GM21737 (cell line): ENCODE measurements at regions not wholly inside any gene's neighbourhood (a gene's known extent, or its start where the extent isn't known, plus 50 kb on each side); places are given as distances from the start of the nearest gene placed in this dataset.
"Not testable (repeated sequence)": the region's sequence is repeated elsewhere in the genome, so short reads cannot be mapped to it uniquely, and the experiment has no call there.

Experiments
- ATAC-seq: cut with Tn5 transposase; IDR thresholded peaks from one replicate; pipeline ENCODE4 v1.9.1; 2021; ENCODE audit warnings: mild to moderate bottlenecking, moderate library complexity; ENCODE audit not compliant: unreplicated experiment

DNA sequence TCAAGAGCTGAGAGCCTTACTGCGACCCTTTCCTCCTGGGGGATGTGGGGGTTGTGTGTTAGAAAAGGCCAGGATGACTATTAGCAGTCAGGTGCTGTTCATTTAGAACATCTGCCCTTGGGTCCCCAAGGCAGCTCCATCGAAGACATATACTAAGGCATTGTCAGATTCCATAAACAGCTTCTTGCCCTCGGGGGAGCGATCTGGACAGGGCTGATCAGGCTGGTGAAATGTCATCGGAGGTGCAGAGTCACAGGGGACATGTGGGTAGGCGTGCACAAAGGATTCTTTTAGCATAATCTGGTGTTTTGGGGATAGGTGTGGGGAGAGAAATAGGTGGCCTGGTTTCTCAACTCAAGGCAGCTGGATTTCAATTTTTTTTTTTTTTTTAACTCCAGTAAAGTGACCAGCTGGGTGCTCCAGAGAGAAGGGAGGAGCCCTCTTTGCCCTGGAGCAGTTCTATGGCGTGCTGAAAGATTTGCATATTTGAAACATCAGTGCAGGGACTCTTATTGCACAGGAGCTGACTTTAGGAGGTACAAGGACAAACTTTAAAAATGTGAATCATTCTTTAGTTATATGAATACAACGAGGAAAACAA is 160.1 kb downstream of the SUDS3 start:
- no peak for ATAC-seq

DNA sequence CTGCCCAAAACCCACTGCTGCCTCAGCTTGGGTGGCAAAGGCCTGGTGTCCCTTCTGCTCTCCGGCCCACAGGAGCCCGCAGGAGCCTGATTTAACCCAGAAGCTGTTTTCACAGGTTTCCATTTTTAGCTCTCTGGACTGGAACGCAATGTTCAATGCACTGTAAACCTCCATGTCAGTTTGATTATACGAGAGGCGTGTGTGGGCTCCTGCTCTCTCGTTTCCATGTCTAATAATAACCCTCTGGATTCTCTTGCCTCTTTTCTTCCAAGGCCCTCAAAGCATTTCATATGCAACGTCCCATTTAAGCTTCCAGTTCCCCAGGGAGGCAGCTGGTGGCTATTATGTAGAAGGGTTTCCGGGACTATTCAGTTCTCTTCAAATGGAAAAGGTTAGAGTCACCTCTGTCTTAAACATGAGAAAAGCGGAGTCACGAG is 161.1 kb downstream of the SUDS3 start:
- no peak for ATAC-seq

DNA sequence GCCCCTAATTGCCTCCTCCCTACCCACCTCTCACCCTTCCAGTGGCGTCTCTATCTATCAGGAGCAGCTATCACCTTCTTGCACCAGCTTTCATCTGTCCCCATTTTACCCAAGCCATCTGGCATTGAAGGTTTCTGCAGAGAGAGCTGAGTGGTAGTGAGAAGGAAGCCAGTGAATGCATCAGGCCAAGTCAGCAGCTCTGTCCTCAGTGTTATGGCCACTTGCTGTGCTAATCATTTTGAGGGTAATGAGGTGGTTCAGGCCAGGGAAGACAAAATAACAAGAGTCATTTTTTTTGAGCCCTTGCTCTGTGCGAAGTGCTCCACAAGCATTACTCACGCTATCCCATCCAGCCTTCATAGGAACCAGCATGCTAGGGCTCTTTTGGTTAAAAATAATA is 164.7 kb downstream of the SUDS3 start:
- ATAC-seq, result no peak

DNA sequence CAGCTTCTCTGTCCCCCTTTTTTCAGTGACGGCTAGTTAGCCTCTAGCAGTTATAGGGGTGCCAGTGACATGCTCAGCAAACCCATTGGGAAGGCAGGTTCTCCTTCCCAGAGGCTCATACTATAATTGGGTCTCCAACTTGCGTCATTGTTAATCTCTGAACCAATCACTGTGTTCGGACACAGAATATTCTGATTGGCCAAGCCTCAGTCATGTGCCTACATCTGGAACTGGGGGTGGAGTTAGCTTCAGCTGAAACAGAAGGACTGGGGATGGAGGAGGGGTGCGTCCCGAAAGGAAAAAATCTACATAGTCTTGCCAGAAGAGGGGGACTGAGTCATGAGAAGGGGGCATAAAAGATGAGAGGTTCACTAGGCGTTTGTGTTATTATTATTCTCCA is 165.6 kb downstream of the SUDS3 start:
- no peak for ATAC-seq

DNA sequence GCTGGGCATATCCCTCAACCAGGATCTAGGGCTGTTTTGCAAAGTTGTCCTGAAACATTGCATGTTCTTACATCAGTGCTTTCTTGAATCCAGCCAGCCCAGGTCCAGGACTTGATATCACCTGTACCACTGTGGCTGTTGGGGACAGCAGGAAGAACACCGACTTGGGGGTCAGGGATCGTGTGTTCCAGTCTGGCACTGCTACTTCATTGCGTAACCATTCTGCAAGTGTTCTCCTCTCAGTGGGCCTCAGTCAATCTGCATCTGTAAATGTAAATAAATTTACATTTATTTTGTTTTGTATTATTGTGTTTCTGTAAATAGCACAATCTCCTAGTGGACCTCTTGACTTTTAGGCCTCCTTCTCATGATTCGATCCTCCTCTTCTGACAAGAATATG is 167.3 kb downstream of the SUDS3 start:
- ATAC-seq, result no peak

DNA sequence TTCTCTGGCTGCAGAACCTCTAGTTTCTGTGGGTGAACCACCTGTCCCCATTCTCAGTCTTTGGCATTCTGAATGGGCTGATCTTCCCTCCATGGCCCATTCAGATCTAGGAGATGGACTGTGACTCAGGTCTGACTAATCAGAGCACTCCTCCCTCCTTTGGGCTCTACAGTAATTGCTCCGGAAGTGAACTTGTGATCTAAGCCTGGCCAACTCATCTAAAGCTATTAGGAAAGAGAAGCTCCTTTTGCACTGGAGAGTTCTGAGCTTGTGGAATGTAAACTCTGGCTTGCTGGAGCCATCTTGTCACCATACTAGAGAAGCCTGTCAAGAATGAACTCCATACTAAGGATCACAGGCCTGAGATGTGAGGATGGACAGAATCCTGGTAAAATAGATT is 168.2 kb downstream of the SUDS3 start:
- ATAC-seq, result no peak

DNA sequence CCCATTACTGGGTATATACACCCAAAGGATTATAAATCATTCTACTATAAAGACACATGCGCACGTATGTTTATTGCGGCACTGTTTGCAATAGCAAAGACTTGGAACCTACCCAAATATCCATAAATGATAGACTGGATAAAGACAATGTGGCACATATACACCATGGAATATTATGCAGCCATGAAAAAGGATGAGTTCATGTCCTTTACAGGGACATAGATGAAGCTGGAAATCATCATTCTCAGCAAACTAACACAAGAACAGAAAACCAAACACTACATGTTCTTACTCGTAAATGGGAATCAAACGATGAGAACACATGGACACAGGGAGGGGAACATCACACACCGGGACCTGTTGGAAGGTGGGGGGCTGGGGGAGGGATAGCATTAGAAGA is 171.3 kb downstream of the SUDS3 start:
- not testable (repeated sequence) for ATAC-seq

DNA sequence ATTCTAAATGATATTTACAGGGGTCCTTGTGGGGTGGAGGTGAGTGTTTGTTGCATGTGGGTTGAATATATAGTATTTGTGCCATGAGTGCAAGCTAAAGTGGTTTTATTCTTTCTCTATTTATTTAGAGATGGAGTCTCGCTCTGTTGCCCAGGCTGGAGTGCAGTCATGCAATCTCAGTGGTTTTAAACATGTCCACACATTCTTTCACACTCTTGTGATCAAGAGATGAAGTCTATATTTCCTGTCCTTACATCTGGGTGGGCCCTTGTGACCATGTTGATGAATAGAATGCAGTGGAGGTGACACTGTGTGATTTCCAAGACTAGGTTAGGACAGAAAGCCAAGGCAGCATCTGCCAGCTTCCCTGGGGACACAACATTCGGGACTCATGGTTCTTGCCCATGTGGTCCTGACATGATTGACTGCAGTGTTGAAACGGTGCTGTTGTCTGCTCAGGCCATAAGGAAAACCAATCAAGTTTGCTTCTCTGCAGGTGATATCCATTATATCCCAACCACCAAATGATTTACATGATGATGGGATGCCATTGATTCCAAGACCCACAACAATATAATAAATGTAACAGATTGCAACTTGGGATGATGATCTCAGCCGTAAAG is 172.6 kb downstream of the SUDS3 start:
- no peak for ATAC-seq

DNA sequence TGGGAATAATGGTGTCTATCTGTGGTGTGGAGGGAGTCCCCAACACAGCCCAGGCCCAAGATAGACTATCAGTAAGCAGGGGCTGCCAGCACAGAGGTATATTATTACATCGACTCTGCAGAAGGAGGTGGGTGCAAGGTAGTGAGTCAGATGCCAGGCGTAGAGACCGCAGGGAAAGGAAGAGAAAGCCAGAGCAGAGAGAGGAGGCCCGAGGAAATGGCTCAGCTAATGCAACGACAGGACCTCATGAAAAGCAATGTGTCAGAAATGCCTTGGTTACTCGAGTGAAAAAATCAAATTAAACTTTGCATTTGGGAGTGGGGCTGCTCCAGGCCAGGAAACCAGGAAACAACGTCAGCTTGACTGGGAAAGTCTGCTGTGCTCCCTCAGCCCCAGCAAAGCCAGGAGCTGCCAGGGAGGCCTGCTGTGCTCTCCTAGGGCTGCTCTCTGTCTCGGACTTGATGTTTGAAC is 173.2 kb downstream of the SUDS3 start:
- ATAC-seq, result no peak

DNA sequence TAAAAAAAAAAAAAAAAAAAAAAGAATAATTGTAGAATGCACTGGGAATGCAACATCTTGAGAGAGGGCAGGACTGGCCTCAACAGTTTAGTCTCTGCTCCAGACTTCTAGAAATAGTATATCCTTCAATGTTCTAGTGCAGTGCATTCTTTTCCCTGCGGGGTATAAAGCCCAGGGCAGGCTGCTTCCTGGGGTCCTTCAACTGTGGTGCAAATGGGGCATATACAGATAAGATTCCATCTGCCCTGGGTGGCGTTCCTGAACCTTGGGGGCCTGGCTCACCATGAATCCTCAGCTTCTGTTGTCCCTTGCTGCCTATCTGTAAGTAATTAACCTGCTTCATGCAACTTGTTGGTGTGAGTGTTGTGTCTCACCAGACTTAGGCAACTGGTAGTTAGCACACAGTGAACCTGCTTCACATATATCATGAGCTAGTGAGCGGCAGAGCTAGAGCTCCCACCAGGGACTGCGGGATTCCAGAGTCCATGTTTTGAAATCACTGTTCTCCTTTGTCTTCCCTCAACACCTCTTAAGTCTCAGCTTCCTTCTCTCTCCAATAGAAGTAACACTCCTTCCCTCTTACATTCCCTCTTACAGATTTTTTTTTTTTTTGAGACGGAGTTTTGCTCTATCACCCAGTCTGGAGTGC is 177.6 kb downstream of the SUDS3 start:
- ATAC-seq, result no peak

DNA sequence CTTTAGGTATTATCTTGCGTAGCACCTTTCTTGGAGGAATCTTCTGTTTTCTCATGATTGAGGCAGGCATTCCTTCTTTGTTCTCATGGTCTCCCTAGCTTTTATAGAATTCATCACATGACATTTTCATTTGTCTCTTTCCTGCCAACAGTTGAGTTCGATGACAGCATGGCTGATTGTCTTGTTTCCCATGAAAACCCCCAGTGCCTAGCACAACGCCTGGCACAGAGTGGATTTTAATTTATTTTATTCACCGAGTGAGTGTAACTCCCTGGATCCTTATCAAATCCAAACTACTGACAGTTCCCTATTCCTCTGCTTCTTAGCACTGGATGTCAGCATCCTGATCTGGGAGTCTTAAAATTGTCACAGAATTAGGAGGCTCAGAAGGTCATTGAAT is 182.6 kb downstream of the SUDS3 start:
- ATAC-seq, result no peak

DNA sequence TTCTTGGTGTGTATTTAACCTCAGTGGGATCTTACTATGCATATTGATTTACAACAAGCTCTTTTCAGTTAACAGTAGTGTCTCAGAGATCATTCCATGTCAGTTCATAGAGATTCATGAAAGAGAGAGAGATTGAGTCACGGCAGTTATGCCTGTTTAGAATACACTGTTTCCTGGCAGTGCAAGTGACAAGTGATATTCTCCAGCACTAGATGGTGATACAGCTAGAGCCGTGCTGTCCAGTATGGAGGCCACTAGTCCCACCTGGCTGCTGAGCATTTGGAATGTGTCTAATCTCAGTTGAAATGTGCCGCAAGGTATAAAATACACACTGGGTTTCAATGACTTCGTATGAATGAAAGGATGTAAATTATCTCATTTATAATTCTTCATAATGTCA is 184.4 kb downstream of the SUDS3 start:
- no peak for ATAC-seq

DNA sequence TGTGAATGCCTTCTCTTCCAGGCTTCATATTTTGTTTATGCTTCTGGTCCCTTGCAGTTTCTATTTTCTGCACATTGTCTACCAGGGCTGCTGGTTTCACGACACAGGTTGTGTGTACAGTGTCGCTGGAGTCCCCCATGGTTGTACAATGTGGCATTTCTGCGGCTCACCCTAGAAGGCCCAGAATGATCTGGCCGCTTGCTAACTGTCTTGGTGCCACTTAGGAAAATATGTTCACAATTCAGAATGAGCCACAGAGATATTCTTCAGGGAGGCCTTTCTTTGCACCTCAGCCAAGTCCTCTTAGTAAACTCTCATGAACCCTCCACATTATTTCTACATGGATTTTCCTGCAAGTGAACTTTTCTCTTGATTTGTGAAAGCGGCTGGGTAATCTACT is 195.4 kb downstream of the SUDS3 start:
- ATAC-seq, result no peak

DNA sequence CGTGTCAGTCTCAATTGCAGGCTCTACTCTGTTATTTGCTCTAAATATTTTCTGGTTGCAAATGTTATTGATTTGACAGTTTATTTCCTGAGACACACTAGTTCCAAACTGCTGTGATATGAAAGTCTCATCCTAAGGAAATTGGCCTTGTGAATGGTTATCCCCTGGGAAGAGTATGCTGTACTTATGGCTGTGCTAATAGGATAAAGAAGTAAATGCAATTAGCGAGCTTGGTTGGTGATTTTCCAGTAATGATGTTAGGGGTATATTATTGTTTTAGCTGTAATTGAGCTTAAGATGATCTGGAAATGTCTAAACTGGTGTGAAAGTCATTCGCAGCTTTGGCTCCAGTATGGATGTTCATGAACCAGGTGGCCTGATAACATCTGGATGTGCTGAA is 197.9 kb downstream of the SUDS3 start:
- ATAC-seq, result no peak

DNA sequence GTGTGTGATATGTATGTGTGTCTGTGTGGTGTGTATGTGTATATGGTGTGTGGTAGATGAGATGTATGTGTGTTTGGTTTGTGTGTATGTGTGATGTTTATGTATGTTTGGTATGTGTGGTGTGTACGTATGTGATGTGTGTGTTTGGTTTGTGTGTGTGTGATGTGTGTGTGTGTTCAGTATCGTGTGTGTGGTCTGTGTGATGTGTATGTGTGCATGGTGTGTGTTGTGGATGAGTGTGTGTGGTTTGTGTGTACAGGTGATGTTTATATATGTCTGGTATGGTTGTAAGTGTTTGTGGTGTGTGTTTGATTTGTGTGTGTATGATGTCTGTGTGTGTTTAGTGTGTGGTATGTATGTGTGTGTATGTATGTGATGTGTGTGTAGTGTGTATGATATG is 199.4 kb downstream of the SUDS3 start:
- ATAC-seq, result no peak

DNA sequence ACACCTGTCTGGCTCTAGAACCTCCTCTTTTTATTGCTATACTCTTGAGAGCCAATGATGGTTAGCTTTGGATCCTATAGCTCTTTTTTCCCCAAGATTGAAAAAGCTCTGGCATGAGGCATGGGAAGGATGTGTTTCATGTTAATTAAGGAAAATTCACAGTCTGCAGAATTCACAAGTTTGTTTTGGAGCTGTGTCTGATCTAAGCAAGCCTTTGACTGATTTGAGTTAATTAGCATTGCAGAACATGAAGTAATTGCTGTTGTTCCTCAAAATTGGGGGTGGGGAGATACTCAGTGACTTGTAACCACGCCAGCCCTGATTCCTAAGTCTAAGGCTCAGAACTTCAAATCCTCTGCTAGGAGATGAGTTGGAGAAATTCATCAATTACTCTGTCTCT is 205.0 kb downstream of the SUDS3 start:
- no peak for ATAC-seq

DNA sequence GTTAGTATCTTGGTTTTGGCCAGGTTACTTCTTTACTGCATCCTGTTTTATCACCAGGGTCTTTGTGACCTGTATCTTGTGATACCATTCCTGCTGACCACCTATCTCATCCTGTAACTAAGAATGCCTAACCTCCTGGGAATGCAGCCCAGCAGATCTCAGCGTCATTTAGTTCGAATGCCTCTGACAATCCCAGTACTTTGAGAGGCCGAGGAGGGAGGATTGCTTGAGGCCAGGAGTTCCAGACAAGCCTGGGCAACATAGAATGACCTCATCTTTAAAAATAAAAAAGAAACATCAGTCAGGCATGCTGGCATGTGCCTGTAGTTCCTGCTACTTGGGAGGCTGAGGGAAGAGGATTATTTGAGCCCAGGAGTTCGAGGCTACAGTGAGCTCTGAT is 206.5 kb downstream of the SUDS3 start:
- ATAC-seq, result no peak

DNA sequence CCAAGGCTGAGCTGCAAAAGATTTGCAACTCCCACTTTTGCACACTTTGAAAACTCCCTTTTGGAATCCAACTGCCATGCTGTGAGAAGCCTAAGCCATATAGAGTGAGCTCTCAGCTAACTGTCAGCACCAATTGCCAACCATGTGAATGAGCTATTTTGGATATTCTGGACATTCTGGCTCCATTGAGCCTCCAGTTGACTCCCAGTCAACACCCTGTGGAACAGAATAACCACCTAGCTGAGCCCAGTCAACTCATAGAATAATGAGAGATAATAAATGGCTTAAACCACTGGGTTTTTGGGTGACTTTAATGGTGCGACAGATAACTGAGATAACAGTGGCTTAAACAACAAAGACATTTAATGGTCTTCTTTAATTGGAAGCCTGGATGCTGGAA is 210.1 kb downstream of the SUDS3 start:
- ATAC-seq, result no peak

DNA sequence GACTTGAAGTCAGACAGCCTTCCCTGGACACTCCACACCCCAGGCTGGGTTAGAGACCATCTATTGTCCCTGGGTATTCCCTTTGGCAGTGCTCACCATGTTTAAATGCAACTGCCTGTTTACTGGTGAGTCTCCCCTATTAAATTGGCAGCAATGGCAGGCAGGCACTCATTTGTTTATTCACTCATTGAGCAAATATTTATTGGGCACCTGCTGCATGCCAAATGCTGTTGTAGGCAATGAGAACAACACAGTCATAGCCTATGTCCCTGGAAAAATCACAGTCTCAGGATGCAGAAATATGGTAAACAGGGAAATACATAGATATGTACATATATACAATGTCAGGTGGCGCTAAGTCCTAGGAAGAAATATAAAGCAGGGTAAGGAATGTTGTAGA is 212.8 kb downstream of the SUDS3 start:
- no peak for ATAC-seq

DNA sequence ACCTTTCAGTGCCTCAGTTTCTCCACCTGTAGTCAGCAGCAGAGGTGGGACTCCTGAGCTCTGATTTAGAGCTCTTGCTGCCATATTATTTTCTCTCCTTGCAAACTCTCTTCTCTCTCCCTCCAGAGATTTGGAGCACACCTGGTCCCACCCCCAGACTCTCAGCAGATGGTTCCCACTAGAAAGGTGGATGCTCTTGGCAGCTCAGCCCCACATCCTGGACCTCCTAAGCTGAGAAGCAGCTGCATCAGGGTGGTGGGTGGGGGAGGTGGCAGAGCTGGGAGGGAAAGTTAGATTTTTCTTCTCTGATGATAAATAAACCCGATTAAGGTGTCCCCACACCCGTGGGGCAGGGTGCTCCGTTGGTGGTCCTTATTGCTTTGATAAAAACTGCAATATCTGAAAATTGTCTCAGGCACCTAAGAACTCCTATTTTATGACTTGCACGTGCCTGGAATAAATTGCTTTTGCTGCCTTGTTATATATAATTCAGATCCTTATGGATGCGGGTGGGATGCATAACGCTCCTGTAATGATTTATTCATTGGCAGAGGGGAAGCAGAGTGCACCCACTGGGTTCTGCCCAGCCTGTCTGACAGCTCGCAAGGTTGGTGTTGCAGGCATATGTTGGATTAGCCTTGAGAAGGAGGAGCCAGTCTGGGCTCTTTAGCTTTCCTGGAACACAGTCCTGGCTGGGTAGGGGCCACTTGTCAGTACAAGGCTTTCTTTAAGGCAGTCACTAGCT is 214.2 kb downstream of the SUDS3 start:
- ATAC-seq, result no peak

DNA sequence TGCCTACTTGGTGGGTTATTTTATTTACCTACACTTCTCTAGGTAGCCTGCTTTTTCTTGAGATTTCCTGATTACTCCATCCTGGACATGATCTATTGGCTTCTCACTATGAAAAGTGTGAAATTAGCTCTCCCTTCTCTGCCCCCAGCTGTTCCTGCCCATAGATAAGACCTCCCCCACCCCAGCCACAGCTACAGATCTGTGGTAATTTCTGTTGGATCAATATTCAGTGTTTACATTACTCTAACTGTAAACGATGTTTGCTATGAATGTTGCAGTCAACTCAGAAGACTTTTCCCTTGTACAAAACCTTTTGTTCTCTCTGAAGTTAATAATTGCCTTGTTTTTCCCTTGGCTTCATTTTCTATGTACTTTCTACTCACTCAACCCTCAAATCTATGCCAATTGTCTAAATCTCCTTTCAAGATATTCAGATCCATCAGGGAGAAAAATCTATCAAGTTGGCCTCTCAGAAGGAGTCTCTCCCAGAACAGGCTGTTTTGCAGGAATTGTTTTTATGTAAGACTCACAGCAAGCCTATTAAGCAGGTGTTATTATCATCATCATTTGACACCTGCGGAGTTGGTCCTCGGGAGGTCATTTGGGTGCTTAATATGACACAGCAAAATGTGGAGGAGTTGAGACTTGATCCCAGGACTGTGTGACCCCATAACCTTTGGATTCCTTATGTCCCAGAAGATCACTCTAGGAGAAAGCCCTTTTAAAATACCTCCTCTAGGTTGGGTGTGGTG is 227.4 kb downstream of the SUDS3 start:
- ATAC-seq, result no peak
